Effector memory CD4-positive, alpha-beta T cell (primary cell): ENCODE measurements at regions not wholly inside any gene's neighbourhood (a gene's known extent, or its start where the extent isn't known, plus 50 kb on each side); places are given as distances from the start of the nearest gene placed in this dataset.
"Not testable (repeated sequence)": the region's sequence is repeated elsewhere in the genome, so short reads cannot be mapped to it uniquely, and the experiment has no call there.

Source experiments
- DNase-seq, 3 donors: peaks; one replicate each; pipeline ENCODE4 v3.0.0-alpha.2; 2020
- H3K27ac ChIP-seq: 2 replicates; pipeline ENCODE4 v1.7.0; 2013; ENCODE audit warnings: mild to moderate bottlenecking, low read length, moderate library complexity; ENCODE audit not compliant: insufficient read depth, poor library complexity, severe bottlenecking
- H3K27me3 ChIP-seq: replicated peaks from 2 replicates; pipeline ENCODE4 v1.7.0; 2013; ENCODE audit warnings: mild to moderate bottlenecking, low read length; ENCODE audit not compliant: insufficient read depth, control insufficient read depth, poor library complexity, severe bottlenecking
- H3K36me3 ChIP-seq: 2 replicates; pipeline ENCODE4 v1.7.0; 2013; ENCODE audit warnings: mild to moderate bottlenecking, low read length, moderate library complexity; ENCODE audit not compliant: control insufficient read depth, insufficient read depth
- H3K4me1 ChIP-seq: 2 replicates; pipeline ENCODE4 v1.7.0; 2013; ENCODE audit warnings: low read length, mild to moderate bottlenecking; ENCODE audit not compliant: control insufficient read depth, insufficient read depth, poor library complexity, severe bottlenecking
- H3K4me3 ChIP-seq: 2 replicates; pipeline ENCODE4 v1.7.0; 2013; ENCODE audit warnings: low read length, low read depth, mild to moderate bottlenecking; ENCODE audit not compliant: insufficient read depth, poor library complexity, severe bottlenecking
- H3K9me3 ChIP-seq: 2 replicates; pipeline ENCODE4 v1.7.0; 2013; ENCODE audit warnings: mild to moderate bottlenecking, low read length, moderate library complexity; ENCODE audit not compliant: control insufficient read depth

- DNase-seq, H3K4me3 ChIP-seq, H3K27ac ChIP-seq, H3K27me3 ChIP-seq, H3K36me3 ChIP-seq, H3K9me3 ChIP-seq, H3K4me1 ChIP-seq: not testable (repeated sequence)
Measured at GRCh38 chr22:23464796-23465195, 115.3 kb downstream of the IGLL1 start.

- H3K27me3 ChIP-seq, H3K4me3 ChIP-seq, H3K9me3 ChIP-seq, H3K36me3 ChIP-seq, H3K27ac ChIP-seq, H3K4me1 ChIP-seq, DNase-seq: not testable (repeated sequence)
Measured at GRCh38 chr22:23460517-23461031, 119.5 kb downstream of the IGLL1 start.

- H3K4me1 ChIP-seq, H3K9me3 ChIP-seq, H3K27ac ChIP-seq, H3K27me3 ChIP-seq, H3K36me3 ChIP-seq, DNase-seq, H3K4me3 ChIP-seq: not testable (repeated sequence)
Measured at GRCh38 chr22:23459645-23460516, 120.2 kb downstream of the IGLL1 start.

DNA sequence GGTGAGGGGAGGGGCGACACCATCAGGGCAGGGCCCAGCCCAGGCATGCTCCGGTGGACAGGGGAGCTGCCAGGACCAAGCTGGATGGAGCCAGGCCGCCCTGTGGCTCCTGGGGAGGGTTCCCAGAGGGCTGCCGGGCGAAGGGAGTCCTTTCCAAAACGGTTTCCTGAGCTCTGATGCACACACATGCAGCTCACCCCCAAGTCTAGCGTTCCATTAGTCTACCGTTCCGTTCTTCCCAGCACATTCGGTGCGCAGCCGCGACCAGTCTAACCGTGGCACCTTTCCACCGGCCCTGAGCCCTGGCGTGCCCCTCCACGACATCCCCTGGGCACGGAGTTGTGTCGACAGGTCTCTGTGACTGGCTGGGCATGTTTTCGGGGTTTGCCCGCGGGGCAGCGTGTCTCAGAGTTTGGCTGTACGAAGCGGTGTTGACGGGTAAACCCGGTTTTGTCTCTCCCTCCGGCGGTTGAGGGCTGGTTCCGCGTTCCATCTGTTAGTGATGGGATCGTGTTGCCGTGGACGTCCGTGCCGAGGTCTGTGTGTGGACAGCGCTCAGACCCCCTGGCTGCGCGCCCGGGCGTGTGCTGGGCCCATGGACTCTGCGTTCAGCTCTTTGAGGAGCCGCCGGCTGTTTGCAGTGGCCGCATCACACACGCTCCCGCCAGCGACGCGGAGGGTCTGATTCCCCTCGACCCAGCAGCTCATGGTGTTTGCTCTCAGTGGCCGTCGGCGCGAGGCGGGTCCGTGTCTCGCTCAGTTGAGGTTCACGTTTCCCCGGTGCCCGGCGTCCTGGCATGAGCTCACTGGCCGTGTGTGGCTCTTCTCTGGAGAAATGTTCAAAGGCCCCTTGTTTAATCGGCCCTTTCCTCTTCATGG is 121.2 kb downstream of the IGLL1 start:
- H3K36me3 ChIP-seq: no peaks in the 10 kb centered on the region
- no peak overlapping the region for H3K4me3 ChIP-seq
- H3K27me3 ChIP-seq: peaks cover 4% of the 10 kb centered on the region
- H3K4me1 ChIP-seq: no peaks in the 10 kb centered on the region
- no peaks in the 10 kb centered on the region for H3K9me3 ChIP-seq
- H3K27ac ChIP-seq: no peak overlapping the region
- no peak for DNase-seq

- Histone ChIP-seq H3K27ac (no peak overlapping the region), H3K4me3 (no peak overlapping the region), H3K36me3 (no peaks in the 10 kb centered on the region), H3K9me3 (no peaks in the 10 kb centered on the region), H3K27me3 (peaks cover 4% of the 10 kb centered on the region), H3K4me1 (no peaks in the 10 kb centered on the region)
- DNase-seq: no peak
Measured at GRCh38 chr22:23457380-23457985, 122.6 kb downstream of the IGLL1 start.

DNA sequence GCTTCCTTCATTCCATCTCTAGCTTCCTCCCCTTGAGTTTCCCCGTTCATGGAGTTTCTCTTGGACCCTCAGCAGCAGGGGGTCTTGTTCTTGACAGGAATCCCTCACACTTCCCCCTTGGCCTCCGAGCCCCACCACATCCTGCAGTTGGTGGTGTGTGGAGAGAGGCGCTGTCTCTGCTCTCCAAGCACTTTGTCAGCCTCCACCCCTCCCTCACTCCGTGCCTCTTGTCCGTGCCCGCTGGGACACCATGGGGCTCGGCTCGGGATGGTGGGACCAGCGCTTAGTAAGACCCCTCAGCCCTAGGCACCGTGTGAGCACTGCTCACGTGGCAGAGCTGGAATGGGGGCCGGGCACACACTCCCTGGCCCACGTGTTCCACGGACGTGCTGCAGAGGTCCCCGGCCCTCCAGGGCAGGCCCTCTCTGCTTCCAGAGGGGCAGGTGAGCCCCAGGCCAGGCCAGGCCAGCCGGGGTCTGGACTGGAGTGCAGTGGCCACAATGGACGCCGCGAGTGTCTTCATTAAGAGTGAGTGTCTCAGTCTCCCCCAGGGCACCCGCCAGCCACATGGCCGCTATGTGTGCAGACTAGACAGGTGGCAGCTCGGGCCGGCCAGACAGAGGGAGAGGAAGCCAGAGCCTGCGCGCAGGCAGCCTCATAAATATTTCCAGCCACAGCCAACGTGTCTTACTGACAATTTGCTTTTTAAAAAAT is 123.3 kb downstream of the IGLL1 start:
- H3K4me1 ChIP-seq, H3K27me3 ChIP-seq, DNase-seq, H3K27ac ChIP-seq, H3K4me3 ChIP-seq, H3K36me3 ChIP-seq, H3K9me3 ChIP-seq: not testable (repeated sequence)

GRCh38 chr22:23454345-23454744 is 125.7 kb downstream of the IGLL1 start:
- not testable (repeated sequence) for DNase-seq, H3K36me3 ChIP-seq, H3K27ac ChIP-seq, H3K4me3 ChIP-seq, H3K9me3 ChIP-seq, H3K27me3 ChIP-seq, H3K4me1 ChIP-seq

- Histone ChIP-seq H3K4me3 (no peak overlapping the region), H3K9me3 (no peaks in the 10 kb centered on the region), H3K4me1 (no peaks in the 10 kb centered on the region), H3K36me3 (no peaks in the 10 kb centered on the region), H3K27ac (no peak overlapping the region), H3K27me3 (peaks cover 4% of the 10 kb centered on the region)
- no peak for DNase-seq
Measured at GRCh38 chr22:23453277-23453676, 126.8 kb downstream of the IGLL1 start.

DNA sequence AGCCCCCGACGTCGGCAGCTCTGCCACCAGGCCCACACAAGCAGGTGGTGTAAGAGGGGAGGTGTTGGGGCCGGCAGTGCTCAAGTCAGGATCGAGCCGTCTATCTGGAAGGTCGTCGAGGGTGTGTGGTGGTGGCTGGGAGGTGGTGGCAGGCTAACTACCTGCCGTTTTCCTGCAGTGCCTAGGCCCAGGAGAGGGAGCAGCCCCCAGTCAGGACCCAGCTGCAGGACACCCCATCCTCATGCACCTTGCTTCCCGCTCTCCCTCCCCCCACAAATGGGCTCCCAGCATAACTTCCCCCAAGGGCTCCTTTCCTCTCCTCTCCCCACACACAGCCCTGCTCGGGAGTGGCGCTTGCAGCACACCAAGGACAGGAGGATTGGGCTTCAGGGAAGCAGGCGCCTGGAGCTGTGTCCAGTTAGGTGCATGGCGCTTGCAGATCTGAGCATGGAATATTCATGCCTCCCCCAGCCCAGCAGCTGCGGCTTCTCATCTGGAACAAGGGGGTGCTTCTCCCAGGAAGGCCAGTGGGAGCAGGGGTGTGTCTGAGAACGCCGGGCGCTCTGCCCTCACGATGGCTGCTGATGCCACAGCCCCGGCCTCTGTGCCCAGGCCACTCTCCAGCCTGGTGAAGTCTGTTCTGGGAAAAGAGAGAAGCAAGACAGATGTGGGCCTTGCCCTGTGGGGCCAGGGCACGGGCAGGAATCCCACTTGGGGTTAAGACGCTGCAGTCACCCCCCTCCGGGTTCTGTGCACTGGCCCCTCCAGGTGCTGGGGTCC is 127.7 kb downstream of the IGLL1 start:
- no peaks in the 10 kb centered on the region for H3K9me3 ChIP-seq
- peaks cover 4% of the 10 kb centered on the region for H3K27me3 ChIP-seq
- H3K27ac ChIP-seq: no peak overlapping the region
- no peaks in the 10 kb centered on the region for H3K4me1 ChIP-seq
- H3K36me3 ChIP-seq: no peaks in the 10 kb centered on the region
- no peak overlapping the region for H3K4me3 ChIP-seq
- DNase-seq: no peak
